Vagina (tissue), 2 donors: ENCODE measurements at regions not wholly inside any gene's neighbourhood (a gene's known extent, or its start where the extent isn't known, plus 50 kb on each side); places are given as distances from the start of the nearest gene placed in this dataset.

Source experiments
- CTCF ChIP-seq, 3 experiments: fragments of 450-650 bp in 2 of 3; fragments of 200-600 bp in 1 of 3; sonication (generic) in 1 of 3; IDR thresholded peaks; one replicate each; pipeline ENCODE4 v1.5.1; 2017 to 2019; ENCODE audit warnings: antibody characterized with exemption in 3 of 3, mild to moderate bottlenecking in 2 of 3, moderate library complexity in 2 of 3
- POLR2A ChIP-seq, 2 donors: fragments of 450-650 bp; IDR thresholded peaks; one replicate each; pipeline ENCODE4 v1.6.1; 2017; ENCODE audit warnings: antibody characterized with exemption in 2 of 2, mild to moderate bottlenecking in 2 of 2, moderate library complexity in 2 of 2
- POLR2AphosphoS5 ChIP-seq, 2 donors: sonication (generic); formaldehyde crosslinking; IDR thresholded peaks; one replicate each; pipeline ENCODE4 v1.9.0; 2017; ENCODE audit warnings: antibody characterized with exemption in 2 of 2, mild to moderate bottlenecking in 2 of 2, low read depth in 1 of 2; ENCODE audit not compliant: insufficient read depth in 1 of 2

- no peak for TF ChIP-seq CTCF (IDR thresholded peaks at IDR 0.05)
- no peak for TF ChIP-seq POLR2AphosphoS5 (IDR thresholded peaks at IDR 0.05; ENCODE audit: insufficient read depth in 1 of 2, low read depth in 1 of 2)
- TF ChIP-seq POLR2A (IDR thresholded peaks at IDR 0.05): no peak
Measured at GRCh38 chr1:188700116-188700515, 1777.5 kb downstream of the BRINP3 start.
